Tibial nerve (tissue), 4 donors: ENCODE measurements at regions not wholly inside any gene's neighbourhood (a gene's known extent, or its start where the extent isn't known, plus 50 kb on each side); places are given as distances from the start of the nearest gene placed in this dataset.
"Not testable (repeated sequence)": the region's sequence is repeated elsewhere in the genome, so short reads cannot be mapped to it uniquely, and the experiment has no call there.

Experiments
- DNase-seq, 2 donors: peaks; one replicate each; pipeline ENCODE4 v3.0.0-alpha.2; 2019; ENCODE audit warnings: low spot score in 2 of 2
- H3K27ac ChIP-seq, 4 donors: fragments of 200-600 bp; sonication (generic) in 3 of 4; one replicate each; pipeline ENCODE4 v1.5.1; 2017 to 2019; ENCODE audit warnings: mild to moderate bottlenecking in 1 of 4
- H3K27me3 ChIP-seq, 2 donors: fragments of 200-600 bp; sonication (generic) in 1 of 2; one replicate each; pipeline versions ENCODE4 v1.5.1 to v1.6.0; 2017 to 2019
- H3K36me3 ChIP-seq, 3 donors: fragments of 200-600 bp; sonication (generic); one replicate each; pipeline ENCODE4 v1.5.1; 2018 to 2019
- H3K4me1 ChIP-seq, 4 donors: fragments of 200-600 bp; sonication (generic) in 3 of 4; one replicate each; pipeline ENCODE4 v1.5.1; 2017 to 2019
- H3K4me3 ChIP-seq, 4 donors: fragments of 200-600 bp; sonication (generic) in 3 of 4; one replicate each; pipeline ENCODE4 v1.5.1; 2017 to 2019; ENCODE audit warnings: mild to moderate bottlenecking in 1 of 4, moderate library complexity in 1 of 4
- H3K9me3 ChIP-seq, 4 donors: fragments of 200-600 bp; sonication (generic) in 3 of 4; one replicate each; pipeline ENCODE4 v1.5.1; 2017 to 2019
- WGBS, 2 donors: methylation state at CpG; one replicate each; pipeline ENCODE4 v1.1.5; 2018; 5-methylcytosine and 5-hydroxymethylcytosine counted together

- no CpG with 5 or more reads among the region's 5 CpGs for WGBS, 2 donors
- not testable (repeated sequence) for H3K4me3 ChIP-seq, H3K36me3 ChIP-seq, H3K27ac ChIP-seq, H3K9me3 ChIP-seq, DNase-seq, H3K27me3 ChIP-seq, H3K4me1 ChIP-seq
Observed at GRCh38 chr1:120634816-120635806, 88.6 kb upstream of the NBPF26 start.

- not testable (repeated sequence) for H3K4me3 ChIP-seq, H3K27me3 ChIP-seq, H3K9me3 ChIP-seq, H3K36me3 ChIP-seq, H3K27ac ChIP-seq, H3K4me1 ChIP-seq, DNase-seq
- WGBS, 2 donors, result no CpG with 5 or more reads among the region's 4 CpGs
Observed at GRCh38 chr1:120640261-120641013, 83.3 kb upstream of the NBPF26 start.

DNA sequence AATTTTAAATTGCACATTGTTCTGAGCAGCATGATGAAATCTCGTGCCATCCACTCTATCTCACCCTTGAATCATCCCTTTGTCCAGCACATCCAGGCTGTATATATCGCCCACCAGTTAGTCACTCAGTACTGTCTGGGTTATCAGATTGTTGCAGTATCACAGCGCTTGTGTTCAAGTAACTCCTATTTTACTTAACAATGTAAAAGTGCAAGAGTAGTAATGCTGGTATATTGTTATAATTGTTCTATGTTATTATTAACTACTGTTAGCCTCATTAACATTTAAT lies 82.8 kb upstream of the NBPF26 start:
- no CpG with 5 or more reads among the region's 3 CpGs for WGBS, 2 donors
- not testable (repeated sequence) for H3K27ac ChIP-seq, H3K4me1 ChIP-seq

GRCh38 chr1:120647182-120647581 lies 76.6 kb upstream of the NBPF26 start:
- not testable (repeated sequence) for H3K4me3 ChIP-seq, H3K27me3 ChIP-seq, H3K4me1 ChIP-seq, H3K27ac ChIP-seq, DNase-seq, H3K36me3 ChIP-seq, H3K9me3 ChIP-seq
- WGBS, 2 donors, result no CpG with 5 or more reads among the region's 2 CpGs

More for the DNA sequence above, 82.8 kb upstream of the NBPF26 start:
- not testable (repeated sequence) for H3K4me3 ChIP-seq, H3K9me3 ChIP-seq, DNase-seq, H3K36me3 ChIP-seq, H3K27me3 ChIP-seq

- WGBS, 2 donors, result no CpG with 5 or more reads among the region's 7 CpGs
- DNase-seq, H3K4me1 ChIP-seq, H3K9me3 ChIP-seq, H3K36me3 ChIP-seq, H3K27ac ChIP-seq, H3K27me3 ChIP-seq, H3K4me3 ChIP-seq: not testable (repeated sequence)
Observed at GRCh38 chr1:120648915-120649623, 74.7 kb upstream of the NBPF26 start.

DNA sequence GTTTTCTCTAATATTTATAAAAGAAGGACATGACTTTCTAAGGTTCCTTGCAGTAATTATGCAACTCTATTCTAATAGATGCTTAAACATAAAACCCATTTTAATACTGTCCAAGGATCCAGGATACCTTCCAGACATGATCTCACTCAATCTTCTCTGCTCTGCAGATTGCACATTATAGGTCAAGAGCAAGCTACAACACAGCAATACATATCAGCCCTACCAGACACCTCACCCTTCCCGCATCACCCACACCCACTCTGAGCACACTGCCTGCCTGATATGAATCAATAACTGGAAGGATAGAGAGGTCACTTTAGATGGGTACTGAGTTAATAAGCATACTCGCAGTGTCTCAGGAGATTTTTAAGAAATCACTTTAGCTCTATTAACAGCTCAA lies 74.0 kb upstream of the NBPF26 start:
- not testable (repeated sequence) for H3K4me1 ChIP-seq, DNase-seq, H3K9me3 ChIP-seq, H3K36me3 ChIP-seq, H3K27ac ChIP-seq, H3K27me3 ChIP-seq, H3K4me3 ChIP-seq
- WGBS, 2 donors, result no CpG with 5 or more reads among the region's 2 CpGs

DNA sequence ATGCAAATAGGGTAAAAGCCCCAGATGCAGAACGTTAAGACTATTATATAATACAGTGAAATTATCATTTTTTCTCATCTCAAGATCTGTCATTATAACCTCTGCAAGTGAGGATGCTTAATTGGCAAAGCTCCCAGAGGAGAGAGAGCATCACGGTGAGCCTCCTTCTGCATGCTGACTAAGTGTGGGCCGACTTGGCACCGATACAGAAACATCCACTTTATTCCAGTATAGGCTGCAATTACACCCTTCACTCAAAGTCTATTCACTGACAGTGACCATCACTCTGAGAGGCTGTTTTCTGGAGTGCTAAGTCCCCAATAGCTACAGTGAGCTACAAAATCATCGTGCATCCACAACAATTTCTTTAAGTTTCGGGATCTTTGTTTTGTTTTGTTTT lies 69.6 kb upstream of the NBPF26 start:
- H3K4me3 ChIP-seq, H3K27me3 ChIP-seq, H3K4me1 ChIP-seq, H3K36me3 ChIP-seq, H3K27ac ChIP-seq, H3K9me3 ChIP-seq, DNase-seq: not testable (repeated sequence)
- no CpG with 5 or more reads among the region's 6 CpGs for WGBS, 2 donors

DNA sequence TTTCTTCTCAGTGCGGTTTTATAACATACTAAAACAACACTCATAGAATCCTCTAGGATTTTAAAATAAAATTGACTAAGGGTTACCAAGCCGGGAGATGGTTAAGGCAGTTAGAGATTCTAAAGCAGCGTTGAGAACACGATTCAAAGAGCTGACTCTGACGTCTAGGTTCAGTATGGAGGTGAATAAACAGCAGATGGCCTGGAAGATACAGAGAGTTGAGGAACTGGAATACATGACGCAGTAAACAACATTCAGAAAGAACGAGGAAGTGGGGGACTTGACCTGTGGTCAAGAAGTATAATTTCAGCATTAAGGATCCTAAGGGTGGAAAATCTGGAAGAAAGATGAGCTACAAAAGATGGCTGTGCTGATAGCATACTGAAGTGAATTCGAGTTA lies 68.4 kb upstream of the NBPF26 start:
- H3K9me3 ChIP-seq, H3K27me3 ChIP-seq, H3K4me1 ChIP-seq, H3K36me3 ChIP-seq, H3K4me3 ChIP-seq, H3K27ac ChIP-seq, DNase-seq: not testable (repeated sequence)
- no CpG with 5 or more reads among the region's 8 CpGs for WGBS, 2 donors

- H3K4me3 ChIP-seq, H3K4me1 ChIP-seq, DNase-seq, H3K9me3 ChIP-seq, H3K27ac ChIP-seq, H3K27me3 ChIP-seq, H3K36me3 ChIP-seq: not testable (repeated sequence)
- WGBS, 2 donors, result no CpG with 5 or more reads among the region's 5 CpGs
Observed at GRCh38 chr1:120656116-120656515, 67.6 kb upstream of the NBPF26 start.

- not testable (repeated sequence) for H3K36me3 ChIP-seq, H3K9me3 ChIP-seq, H3K4me3 ChIP-seq, H3K27me3 ChIP-seq, DNase-seq, H3K27ac ChIP-seq, H3K4me1 ChIP-seq
- WGBS, 2 donors, result no CpG with 5 or more reads among the region's 2 CpGs
Observed at GRCh38 chr1:120657804-120658203, 65.9 kb upstream of the NBPF26 start.

- H3K4me1 ChIP-seq, DNase-seq, H3K9me3 ChIP-seq, H3K27ac ChIP-seq, H3K4me3 ChIP-seq, H3K27me3 ChIP-seq, H3K36me3 ChIP-seq: not testable (repeated sequence)
Observed at GRCh38 chr1:120658622-120659021, 65.1 kb upstream of the NBPF26 start.

- not testable (repeated sequence) for H3K27me3 ChIP-seq, H3K27ac ChIP-seq, H3K36me3 ChIP-seq, H3K4me1 ChIP-seq, H3K4me3 ChIP-seq, DNase-seq, H3K9me3 ChIP-seq
- WGBS, 2 donors, result no CpG with 5 or more reads among the region's 2 CpGs
Observed at GRCh38 chr1:120659133-120659532, 64.6 kb upstream of the NBPF26 start.

DNA sequence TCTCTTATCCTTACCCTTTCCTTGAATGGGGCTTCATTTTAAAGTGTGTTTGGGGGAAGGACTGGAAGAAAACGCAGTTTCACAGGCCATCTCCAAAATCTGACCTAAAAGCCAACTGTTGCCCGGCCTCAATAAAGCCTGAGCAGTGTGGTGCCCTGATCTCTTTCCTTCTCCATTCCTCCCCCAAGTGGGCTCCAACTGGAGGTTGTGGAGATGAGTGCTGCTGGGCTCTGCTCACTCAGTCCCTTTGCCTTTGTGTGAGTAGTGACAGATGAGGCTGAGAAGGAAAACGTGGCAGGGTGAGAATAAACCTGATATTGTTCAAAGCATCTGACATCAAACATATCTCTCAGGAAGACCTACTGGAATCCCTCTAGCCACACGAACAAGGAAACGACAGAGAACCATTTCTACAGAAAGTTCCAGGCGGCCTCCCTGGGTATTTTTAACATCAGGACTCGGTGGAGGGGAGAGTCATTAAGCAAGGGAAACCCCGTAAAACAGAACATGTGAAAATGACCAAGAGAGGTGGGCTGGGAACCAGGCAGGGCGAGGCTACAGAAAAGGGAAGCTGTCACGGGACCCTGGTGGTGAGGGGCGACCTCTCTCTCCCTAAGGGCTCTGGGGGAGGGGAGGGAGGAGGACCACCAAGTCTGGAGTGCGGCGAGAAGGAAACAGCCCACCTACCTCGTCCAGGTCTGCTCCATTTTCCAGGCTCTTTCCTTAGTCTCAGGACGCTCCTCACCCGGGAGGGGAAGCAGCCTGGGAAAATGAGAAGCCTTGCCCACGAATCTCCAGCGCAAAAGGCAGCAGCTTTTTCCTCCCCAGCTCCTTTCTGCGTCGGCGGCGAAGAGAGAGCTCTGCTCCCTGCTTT lies 59.1 kb upstream of the NBPF26 start:
- not testable (repeated sequence) for H3K36me3 ChIP-seq, H3K27me3 ChIP-seq, H3K4me1 ChIP-seq, DNase-seq, H3K27ac ChIP-seq, H3K9me3 ChIP-seq
- WGBS, 2 donors, result no CpG with 5 or more reads among the region's 22 CpGs
- peak overlapping the region in 2 of 4 donors; percentile 18 to 41 for H3K4me3 ChIP-seq
